H9 (cell line): ENCODE measurements at regions not wholly inside any gene's neighbourhood (a gene's known extent, or its start where the extent isn't known, plus 50 kb on each side); places are given as distances from the start of the nearest gene placed in this dataset.

Source experiments
- DNase-seq: peaks from one replicate; pipeline ENCODE4 v3.0.0-alpha.2; 2017
- H2AFZ ChIP-seq: one replicate; pipeline ENCODE4 v1.6.1; 2013; ENCODE audit warnings: mild to moderate bottlenecking, low read length, control low read depth, moderate library complexity
- H2AK5ac ChIP-seq: 2 replicates; pipeline ENCODE4 v1.6.1; 2013; ENCODE audit warnings: low read length, control low read depth, mixed read lengths; ENCODE audit not compliant: insufficient read length
- H2BK120ac ChIP-seq: one replicate; pipeline ENCODE4 v1.6.1; 2013; ENCODE audit warnings: low read depth, mild to moderate bottlenecking, low read length, control low read depth, inconsistent platforms; ENCODE audit not compliant: poor library complexity, severe bottlenecking
- H2BK12ac ChIP-seq: 2 replicates; pipeline ENCODE4 v1.6.1; 2013; ENCODE audit warnings: low read length, control low read depth, mixed read lengths, low read depth; ENCODE audit not compliant: insufficient read length
- H2BK15ac ChIP-seq: 2 replicates; pipeline ENCODE4 v1.6.1; 2013; ENCODE audit warnings: low read depth, low read length, control low read depth
- H2BK20ac ChIP-seq: one replicate; pipeline ENCODE4 v1.6.1; 2013; ENCODE audit warnings: low read depth, mild to moderate bottlenecking, low read length, control low read depth, inconsistent platforms; ENCODE audit not compliant: poor library complexity, severe bottlenecking
- H2BK5ac ChIP-seq: 2 replicates; pipeline ENCODE4 v1.6.1; 2013; ENCODE audit warnings: low read length, control low read depth, mixed read lengths; ENCODE audit not compliant: insufficient read length
- H3K14ac ChIP-seq: 2 replicates; pipeline ENCODE4 v1.6.1; 2013; ENCODE audit warnings: low read length, control low read depth; ENCODE audit not compliant: insufficient read depth
- H3K18ac ChIP-seq: 2 replicates; pipeline ENCODE4 v1.6.1; 2013; ENCODE audit warnings: low read depth, mild to moderate bottlenecking, mixed read lengths, low read length, control low read depth; ENCODE audit not compliant: insufficient read length
- H3K23ac ChIP-seq: 2 replicates; pipeline ENCODE4 v1.6.1; 2013; ENCODE audit warnings: low read length, control low read depth, mixed read lengths, low read depth; ENCODE audit not compliant: insufficient read length
- H3K23me2 ChIP-seq: 2 replicates; pipeline ENCODE4 v1.6.1; 2013; ENCODE audit warnings: low read depth, mild to moderate bottlenecking, mixed read lengths, low read length, control low read depth; ENCODE audit not compliant: insufficient read length, poor library complexity, severe bottlenecking
- H3K27ac ChIP-seq: 2 replicates; pipeline ENCODE4 v1.5.1; 2013; ENCODE audit warnings: low read length, control low read depth, mixed read lengths, low read depth; ENCODE audit not compliant: insufficient read length
- H3K27me3 ChIP-seq: 2 replicates; pipeline ENCODE4 v1.6.1; 2013; ENCODE audit warnings: low read length, control low read depth, inconsistent platforms; ENCODE audit not compliant: insufficient read depth
- H3K4ac ChIP-seq: 2 replicates; pipeline ENCODE4 v1.6.1; 2013; ENCODE audit warnings: low read depth, mild to moderate bottlenecking, control low read depth, inconsistent platforms, low read length, moderate library complexity
- H3K4me1 ChIP-seq: 2 replicates; pipeline ENCODE4 v1.6.1; 2013; ENCODE audit warnings: low read length, control low read depth, inconsistent platforms; ENCODE audit not compliant: insufficient read depth
- H3K4me2 ChIP-seq: 2 replicates; pipeline ENCODE4 v1.6.1; 2013; ENCODE audit warnings: low read length, control low read depth, mixed read lengths; ENCODE audit not compliant: insufficient read length, insufficient read depth
- H3K56ac ChIP-seq: 2 replicates; pipeline ENCODE4 v1.6.1; 2013; ENCODE audit warnings: low read depth, mild to moderate bottlenecking, mixed read lengths, low read length, control low read depth; ENCODE audit not compliant: insufficient read length
- H3K79me1 ChIP-seq: 2 replicates; pipeline ENCODE4 v1.6.1; 2013; ENCODE audit warnings: low read depth, mild to moderate bottlenecking, moderate library complexity, low read length, control low read depth, inconsistent platforms; ENCODE audit not compliant: insufficient read depth, poor library complexity, severe bottlenecking
- H3K79me2 ChIP-seq: 2 replicates; pipeline ENCODE4 v1.6.1; 2013; ENCODE audit warnings: low read length, control low read depth, inconsistent platforms; ENCODE audit not compliant: insufficient read depth
- H3K9ac ChIP-seq: 2 replicates; pipeline ENCODE4 v1.6.1; 2013; ENCODE audit warnings: low read length, control low read depth, mixed read lengths; ENCODE audit not compliant: insufficient read length; ENCODE audit errors: extremely low read depth
- H3K9me3 ChIP-seq: one replicate; pipeline ENCODE4 v1.6.1; 2013; ENCODE audit warnings: low read depth, low read length, inconsistent platforms; ENCODE audit not compliant: control insufficient read depth
- H3T11ph ChIP-seq: one replicate; pipeline ENCODE4 v1.6.1; 2013; ENCODE audit warnings: mild to moderate bottlenecking, low read length, control low read depth, inconsistent platforms
- H4K20me1 ChIP-seq: one replicate; pipeline ENCODE4 v1.6.1; 2013; ENCODE audit not compliant: control insufficient read depth, insufficient read length, insufficient read depth
- H4K5ac ChIP-seq: 2 replicates; pipeline ENCODE4 v1.6.1; 2013; ENCODE audit warnings: low read depth, mild to moderate bottlenecking, mixed read lengths, low read length, control low read depth; ENCODE audit not compliant: insufficient read length
- H4K8ac ChIP-seq: replicated peaks from 2 replicates; pipeline ENCODE4 v1.6.1; 2013; ENCODE audit warnings: low read length, control low read depth, mixed read lengths, low read depth; ENCODE audit not compliant: insufficient read length
- H4K91ac ChIP-seq: 2 replicates; pipeline ENCODE4 v1.6.1; 2013; ENCODE audit warnings: low read depth, mild to moderate bottlenecking, moderate library complexity, mixed read lengths, low read length, control low read depth; ENCODE audit not compliant: insufficient read length
- H3K27ac Mint-ChIP-seq, 3 experiments: 2 replicates in 2 of 3; 3 replicates in 1 of 3; pipeline ENCODE4 v1.8.0; 2020 to 2021; ENCODE audit warnings: mixed read lengths in 3 of 3, mild to moderate bottlenecking in 1 of 3, moderate library complexity in 1 of 3
- H3K27me3 Mint-ChIP-seq: 2 replicates; pipeline ENCODE4 v1.8.0; 2021; ENCODE audit warnings: low read depth, mild to moderate bottlenecking, moderate library complexity, mixed read lengths
- H3K36me3 Mint-ChIP-seq, 3 experiments: 2 replicates in 2 of 3; 3 replicates in 1 of 3; pipeline ENCODE4 v1.8.0; 2020 to 2021; ENCODE audit warnings: low read depth in 3 of 3, mixed read lengths in 3 of 3; ENCODE audit not compliant: insufficient read depth in 1 of 3
- H3K4me1 Mint-ChIP-seq, 2 experiments: 2 replicates each; pipeline ENCODE4 v1.8.0; 2020; ENCODE audit warnings: mixed read lengths in 2 of 2
- H3K4me3 Mint-ChIP-seq, 2 experiments: 2 replicates in 1 of 2; 3 replicates in 1 of 2; pipeline ENCODE4 v1.8.0; 2020 to 2021; ENCODE audit warnings: mild to moderate bottlenecking in 2 of 2, mixed read lengths in 2 of 2, moderate library complexity in 1 of 2
- H3K9me3 Mint-ChIP-seq, 2 experiments: 2 replicates in 1 of 2; 3 replicates in 1 of 2; pipeline ENCODE4 v1.8.0; 2020; ENCODE audit warnings: mild to moderate bottlenecking in 2 of 2, mixed read lengths in 2 of 2, moderate library complexity in 1 of 2
- WGBS: extraction: QIAGEN DNeasy Blood & Tissue Kit; methylation state at CpG from one replicate; pipeline ENCODE4 v1.1.7; 2013; ENCODE audit warnings: missing lambda C conversion rate, low lambda C conversion rate, mixed read lengths; ENCODE audit not compliant: insufficient read length; ENCODE audit errors: extremely low coverage; 5-methylcytosine and 5-hydroxymethylcytosine counted together
- TF ChIP-seq, protein P1 (sequence below): fragments of 200-600 bp; sonication (generic); conservative IDR thresholded peaks from 3 replicates; pipeline ENCODE4 v1.8.0; 2021; ENCODE audit warnings: antibody characterized with exemption, mild to moderate bottlenecking

DNA sequence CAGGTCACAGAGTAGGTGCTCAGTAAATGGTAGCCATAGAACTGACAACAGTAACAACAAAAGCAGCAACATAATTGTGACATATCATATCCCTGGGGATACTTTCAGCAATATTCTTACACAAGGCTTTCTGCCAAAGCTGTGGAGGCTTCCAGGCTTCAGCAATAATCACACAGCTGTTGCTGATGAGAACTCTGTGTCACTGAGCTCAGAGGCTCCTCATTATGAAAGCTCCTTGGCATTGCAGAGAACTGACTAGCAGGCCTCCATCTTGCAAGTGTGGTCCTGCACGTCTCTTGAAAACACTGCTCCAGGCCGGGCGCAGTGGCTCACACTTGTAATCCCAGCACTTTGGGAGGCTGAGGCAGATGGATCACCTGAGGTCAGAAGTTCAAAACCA lies 97.3 kb upstream of the BTG1 start:
- DNase-seq = no peak
- no peaks in the 10 kb centered on the region for H3K27me3 Mint-ChIP-seq

More for the DNA sequence above, 97.3 kb upstream of the BTG1 start:
- H2BK5ac ChIP-seq = no peak overlapping the region
- H2BK120ac ChIP-seq = no peak overlapping the region
- H4K8ac ChIP-seq = no peak overlapping the region
- no peak overlapping the region for H4K91ac ChIP-seq
- H4K20me1 ChIP-seq = no peaks in the 10 kb centered on the region
- H3K4ac ChIP-seq = no peak overlapping the region
- H3K4me2 ChIP-seq = no peak overlapping the region
- H2BK20ac ChIP-seq = no peak overlapping the region
- Mint-ChIP-seq H3K4me3 (no peak overlapping the region), H3K9me3 (no peaks in the 10 kb centered on the region), H3K4me1 (no peaks in the 10 kb centered on the region), H3K36me3 (no peaks in the 10 kb centered on the region; a peak in 1 of 7 replicates), H3K27ac (no peak overlapping the region)
- no peak overlapping the region for H3T11ph ChIP-seq
- no peak overlapping the region for H3K18ac ChIP-seq
- no peak overlapping the region for H2BK15ac ChIP-seq
- no peaks in the 10 kb centered on the region for H3K23me2 ChIP-seq
- no peak overlapping the region for H2BK12ac ChIP-seq
- H3K27me3 ChIP-seq = no peaks in the 10 kb centered on the region
- H4K5ac ChIP-seq = no peak overlapping the region
- H3K79me2 ChIP-seq = no peaks in the 10 kb centered on the region
- TF ChIP-seq, protein P1, sequence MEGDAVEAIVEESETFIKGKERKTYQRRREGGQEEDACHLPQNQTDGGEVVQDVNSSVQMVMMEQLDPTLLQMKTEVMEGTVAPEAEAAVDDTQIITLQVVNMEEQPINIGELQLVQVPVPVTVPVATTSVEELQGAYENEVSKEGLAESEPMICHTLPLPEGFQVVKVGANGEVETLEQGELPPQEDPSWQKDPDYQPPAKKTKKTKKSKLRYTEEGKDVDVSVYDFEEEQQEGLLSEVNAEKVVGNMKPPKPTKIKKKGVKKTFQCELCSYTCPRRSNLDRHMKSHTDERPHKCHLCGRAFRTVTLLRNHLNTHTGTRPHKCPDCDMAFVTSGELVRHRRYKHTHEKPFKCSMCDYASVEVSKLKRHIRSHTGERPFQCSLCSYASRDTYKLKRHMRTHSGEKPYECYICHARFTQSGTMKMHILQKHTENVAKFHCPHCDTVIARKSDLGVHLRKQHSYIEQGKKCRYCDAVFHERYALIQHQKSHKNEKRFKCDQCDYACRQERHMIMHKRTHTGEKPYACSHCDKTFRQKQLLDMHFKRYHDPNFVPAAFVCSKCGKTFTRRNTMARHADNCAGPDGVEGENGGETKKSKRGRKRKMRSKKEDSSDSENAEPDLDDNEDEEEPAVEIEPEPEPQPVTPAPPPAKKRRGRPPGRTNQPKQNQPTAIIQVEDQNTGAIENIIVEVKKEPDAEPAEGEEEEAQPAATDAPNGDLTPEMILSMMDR = no peak
- H3K23ac ChIP-seq = no peak overlapping the region
- H3K27ac ChIP-seq = no peak overlapping the region
- H3K9ac ChIP-seq = no peak overlapping the region
- H2AK5ac ChIP-seq = no peak overlapping the region
- H2AFZ ChIP-seq = no peak overlapping the region
- no peaks in the 10 kb centered on the region for H3K9me3 ChIP-seq
- H3K14ac ChIP-seq = no peak overlapping the region
- WGBS = no CpG with 5 or more reads among the region's 3 CpGs
- H3K4me1 ChIP-seq = no peaks in the 10 kb centered on the region
- H3K79me1 ChIP-seq = no peaks in the 10 kb centered on the region
- no peak overlapping the region for H3K56ac ChIP-seq
